Lung microvascular endothelial cell (primary cell): ENCODE measurements at regions not wholly inside any gene's neighbourhood (a gene's known extent, or its start where the extent isn't known, plus 50 kb on each side); places are given as distances from the start of the nearest gene placed in this dataset.

ENCODE experiments used
- DNase-seq, 2 donors: peaks; one replicate each; pipeline versions ENCODE4 v3.0.0 to v3.0.0-alpha.2; 2010; ENCODE audit warnings: low read depth in 2 of 2

DNA sequence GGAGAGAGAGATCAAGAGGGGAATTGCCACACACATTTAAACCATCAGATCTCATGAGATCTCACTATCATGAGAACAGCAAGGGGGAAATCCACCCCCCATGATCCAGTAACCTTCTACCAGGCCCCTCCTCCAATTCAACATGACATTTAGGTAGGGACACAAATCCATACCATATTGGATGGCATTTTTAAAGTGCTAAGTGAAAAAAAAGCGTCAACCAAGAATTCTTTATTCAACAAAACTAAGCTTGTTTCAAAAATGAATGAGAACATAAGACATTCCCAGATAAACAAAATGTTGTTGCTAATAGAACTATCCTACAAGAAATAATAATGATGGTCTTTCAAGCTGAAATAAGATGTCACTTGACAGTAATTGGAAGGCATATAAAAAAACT, 626.2 kb upstream of the LRRTM1 start:
- DNase-seq = no peak

GRCh38 chr2:80926168-80926567, 621.6 kb upstream of the LRRTM1 start:
- no peak for DNase-seq

DNA sequence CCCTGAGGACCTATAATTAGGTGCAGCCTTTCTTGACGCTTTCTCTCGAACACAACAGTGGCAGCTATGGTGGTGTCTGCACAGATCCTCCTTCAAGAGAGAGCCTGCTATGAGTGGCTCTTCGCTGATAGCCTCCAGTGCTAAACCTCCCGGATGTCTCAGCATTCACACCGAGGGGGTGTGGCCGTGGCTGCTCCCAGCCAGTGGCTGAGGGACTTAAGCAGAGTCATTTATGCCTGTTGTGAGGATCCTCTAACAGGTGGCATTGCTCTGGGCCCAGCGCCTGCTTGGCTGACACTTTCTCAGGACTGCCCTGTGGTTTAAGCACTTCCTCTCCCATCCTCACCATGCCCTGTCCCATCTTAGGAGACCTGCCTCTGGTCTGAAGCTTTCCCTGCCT, 592.0 kb upstream of the LRRTM1 start:
- DNase-seq = no peak

GRCh38 chr2:80894486-80894885, 589.9 kb upstream of the LRRTM1 start:
- DNase-seq = no peak

- no peak for DNase-seq
These were observed 589.2 kb upstream of the LRRTM1 start for GRCh38 chr2:80893711-80894110.

DNA sequence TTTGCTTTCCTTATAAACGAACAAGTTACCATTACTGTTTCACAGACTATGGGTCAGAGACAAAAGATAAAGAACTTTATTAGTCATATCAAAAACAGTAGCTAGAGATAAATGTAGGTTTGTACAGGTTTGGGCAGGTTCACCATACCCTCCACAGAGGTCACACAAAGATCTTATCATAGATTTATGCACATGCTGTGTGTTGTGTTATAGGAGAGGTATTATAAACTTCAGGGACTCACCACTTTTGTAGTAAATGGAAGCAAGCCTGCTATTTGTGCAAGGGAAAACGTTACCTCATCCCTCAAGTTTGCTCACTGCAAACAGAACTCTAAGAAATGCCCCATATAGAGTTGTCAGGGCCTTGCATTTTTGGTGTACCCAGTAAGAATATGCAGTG, 584.5 kb upstream of the LRRTM1 start:
- DNase-seq = no peak

DNA sequence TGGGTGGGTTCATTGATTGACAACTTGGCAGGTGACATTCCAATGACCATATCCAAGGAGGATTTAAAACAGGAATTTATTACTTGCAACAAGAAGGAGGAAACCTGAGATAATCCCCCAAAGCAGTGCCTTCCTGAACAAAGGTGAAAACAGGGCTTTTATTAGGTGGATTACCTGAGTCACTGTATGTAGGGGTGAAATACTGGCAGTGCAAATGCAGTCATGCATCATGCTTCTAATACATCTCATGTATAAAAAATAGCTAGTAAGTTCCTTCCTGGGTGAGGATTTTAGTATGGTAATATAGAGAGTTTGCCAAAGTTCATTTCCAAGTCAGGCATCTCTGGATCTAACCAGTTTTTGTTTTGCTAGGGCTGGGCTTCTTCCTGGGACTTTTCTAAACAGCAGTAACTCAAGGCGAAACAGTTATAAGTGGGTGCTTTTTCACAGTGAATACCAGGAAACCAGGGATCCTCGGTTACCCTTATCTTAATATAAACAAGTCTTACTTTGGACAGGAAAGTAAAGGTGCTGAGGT, 583.4 kb upstream of the LRRTM1 start:
- no peak for DNase-seq

- DNase-seq = no peak
These were observed 569.8 kb upstream of the LRRTM1 start for GRCh38 chr2:80874374-80874773.

DNA sequence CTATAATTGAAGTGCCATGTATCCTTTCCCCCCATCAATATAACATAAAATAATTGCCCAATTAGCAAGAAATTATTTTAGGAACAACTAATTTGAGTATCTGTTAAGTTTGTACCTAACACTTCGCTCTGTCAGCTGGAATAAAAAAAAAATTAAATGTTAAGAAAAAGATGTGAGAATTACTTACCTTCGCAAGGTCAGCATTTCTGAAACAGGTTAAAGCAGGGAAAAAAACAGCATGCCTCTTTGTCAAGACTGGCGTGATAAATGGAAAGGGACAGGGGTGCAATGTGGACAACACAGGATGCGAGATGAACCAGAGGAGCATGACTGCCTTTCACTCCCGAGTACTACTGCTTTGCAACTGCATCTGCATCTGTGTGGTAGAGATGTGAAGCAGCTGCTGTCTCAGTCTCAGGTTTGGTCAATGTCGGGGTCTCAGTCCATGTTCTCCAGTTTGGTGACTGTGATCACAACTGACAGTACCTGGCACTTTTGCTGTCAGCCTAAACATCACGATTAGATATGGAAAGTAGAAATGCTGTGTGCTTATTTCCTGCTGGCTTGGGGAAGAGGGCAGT, 565.4 kb upstream of the LRRTM1 start:
- DNase-seq = no peak

- no peak for DNase-seq
These were observed 558.7 kb upstream of the LRRTM1 start for GRCh38 chr2:80863147-80863714.

DNA sequence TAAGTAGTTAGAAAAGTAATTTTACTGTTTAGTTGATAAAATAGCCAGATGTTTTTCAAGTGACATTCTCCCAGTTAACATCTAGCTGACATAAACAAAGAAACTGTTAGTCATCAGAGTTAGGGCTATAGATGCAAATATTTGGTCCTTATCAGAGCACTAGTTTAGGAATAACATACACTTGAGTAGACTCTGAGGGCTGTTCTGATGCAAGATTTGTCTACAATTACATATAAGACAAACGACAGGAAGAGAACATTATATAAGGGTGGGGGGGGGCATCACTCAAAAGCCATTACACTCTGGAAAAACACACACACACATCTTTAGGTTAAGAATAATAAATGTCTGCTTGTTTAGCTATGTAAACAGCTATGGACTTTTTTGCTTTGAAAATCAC, 554.4 kb upstream of the LRRTM1 start:
- no peak for DNase-seq

DNA sequence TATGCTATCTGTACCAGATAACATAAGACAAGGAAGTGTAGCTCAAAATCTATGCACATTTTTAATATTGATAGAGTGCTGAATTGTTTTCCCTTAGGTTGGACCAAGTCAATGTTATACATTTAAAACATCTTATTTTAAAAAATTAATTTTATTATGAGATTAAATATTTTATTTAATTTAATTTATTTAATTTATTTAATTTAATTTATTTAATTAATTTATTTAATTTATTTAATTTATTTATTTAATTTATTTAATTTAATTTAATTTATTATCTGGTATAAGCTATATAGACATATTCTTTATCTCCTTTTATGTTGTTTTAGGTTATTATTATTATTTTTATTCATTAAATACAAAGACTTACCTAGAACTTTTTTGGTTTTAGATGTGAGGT, 551.7 kb upstream of the LRRTM1 start:
- no peak for DNase-seq

DNA sequence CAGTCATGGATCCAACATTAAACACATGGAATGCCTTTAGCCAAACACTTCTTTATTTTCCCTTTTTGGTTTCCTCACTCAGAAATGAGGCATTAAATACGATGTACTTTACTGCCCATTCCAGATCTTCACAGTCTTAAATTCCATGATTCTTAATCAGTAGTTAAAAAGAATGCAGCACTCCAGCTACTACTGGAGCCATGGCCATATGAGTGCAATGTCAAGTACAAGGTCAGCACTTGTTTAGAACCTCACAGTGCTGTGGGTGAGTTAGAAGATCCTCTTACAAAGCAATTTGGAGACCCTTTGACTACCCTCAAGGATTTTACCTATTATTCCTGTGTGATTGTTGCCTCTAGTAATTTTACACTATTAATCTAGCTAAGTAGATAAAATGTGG, 550.3 kb upstream of the LRRTM1 start:
- DNase-seq = no peak

DNA sequence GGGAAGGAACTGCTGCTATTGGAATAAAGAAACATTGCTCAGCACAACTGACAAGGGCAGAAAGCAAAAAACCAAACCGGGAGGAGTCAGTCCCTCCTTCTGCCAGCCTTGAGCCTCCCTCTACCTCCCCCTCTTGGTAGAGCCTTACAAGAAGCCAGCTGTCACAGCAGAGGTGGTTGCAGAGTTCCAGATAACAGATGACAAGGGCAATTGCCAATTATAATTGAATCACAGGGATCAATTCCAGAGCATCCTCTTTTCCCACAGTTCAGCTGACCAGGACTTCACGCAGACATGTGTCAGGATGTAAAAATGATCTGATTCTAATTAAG, 548.2 kb upstream of the LRRTM1 start:
- DNase-seq = no peak

DNA sequence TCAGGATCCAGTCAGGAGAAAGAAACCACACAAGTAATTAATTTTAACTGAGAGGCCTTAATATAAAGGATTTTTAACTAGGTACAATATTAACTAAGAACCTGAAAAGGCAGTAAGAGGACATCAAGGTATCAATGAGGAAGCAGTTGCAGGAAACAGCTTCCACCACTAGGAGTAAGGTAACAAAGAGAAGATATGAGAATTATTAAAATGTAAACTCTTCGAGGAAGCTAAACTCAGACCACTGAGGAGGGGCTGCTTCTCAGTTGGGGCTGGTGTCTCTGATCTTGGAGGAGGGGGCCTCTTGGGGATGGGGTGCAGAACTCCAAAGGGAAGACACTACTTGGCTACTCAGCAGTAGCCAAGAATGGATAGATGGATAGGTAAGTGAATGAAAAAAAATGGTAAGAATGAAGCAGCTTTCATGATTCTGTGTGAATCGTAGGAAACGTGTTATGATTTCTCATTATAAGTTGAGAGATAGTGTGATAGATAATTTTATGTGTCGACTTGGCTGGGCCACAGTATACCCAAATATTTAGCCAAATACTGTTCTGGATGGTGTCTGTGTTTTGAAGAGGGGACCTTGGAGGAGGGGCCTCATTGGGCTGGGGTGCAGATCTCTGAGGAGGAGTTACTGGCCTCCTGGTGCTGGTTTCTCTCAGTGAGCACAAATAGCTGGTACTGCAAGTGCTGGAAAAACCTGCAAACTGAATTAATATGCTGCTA, 547.7 kb upstream of the LRRTM1 start:
- no peak for DNase-seq

- no peak for DNase-seq
These were observed 526.3 kb upstream of the LRRTM1 start for GRCh38 chr2:80830891-80831290.

- no peak for DNase-seq
These were observed 518.4 kb upstream of the LRRTM1 start for GRCh38 chr2:80822999-80823398.

GRCh38 chr2:80815259-80815658, 510.7 kb upstream of the LRRTM1 start:
- DNase-seq = no peak

DNA sequence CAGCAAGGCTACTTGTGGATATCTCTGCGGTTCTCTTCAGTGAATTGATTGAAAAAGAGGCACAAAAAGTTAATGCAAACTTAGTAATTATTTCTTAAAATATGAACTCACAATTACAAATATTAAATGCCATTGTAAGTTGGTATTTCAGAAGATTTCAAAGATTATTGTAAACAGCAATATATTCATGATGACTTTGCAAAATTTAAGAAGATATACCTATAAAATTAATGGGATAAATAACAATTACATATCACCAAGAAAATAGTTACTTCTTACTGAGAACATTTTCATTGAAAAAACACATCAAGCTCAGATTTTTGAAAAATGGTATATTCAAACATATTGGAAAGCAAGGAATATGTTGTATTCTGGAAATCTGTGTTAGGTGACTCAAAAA, 482.0 kb upstream of the LRRTM1 start:
- no peak for DNase-seq

DNA sequence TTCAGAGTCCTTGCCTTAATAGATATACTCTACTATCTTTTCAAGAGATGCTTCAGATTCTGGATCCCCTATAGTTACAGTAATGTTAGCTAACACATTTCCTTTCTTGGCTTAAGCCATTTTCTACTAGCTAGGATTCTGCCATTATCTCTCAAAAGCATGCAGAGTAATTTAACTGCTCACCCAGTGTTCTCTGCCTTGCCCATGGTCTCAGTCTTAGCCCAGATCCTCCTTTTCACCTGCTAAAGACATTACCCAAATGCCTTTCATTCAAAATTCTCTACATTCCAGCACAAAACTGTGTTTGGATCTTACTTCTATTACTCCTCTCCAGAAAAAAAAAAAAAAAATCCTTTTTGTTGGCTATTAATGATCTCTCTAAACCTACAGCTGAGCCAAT, 474.2 kb upstream of the LRRTM1 start:
- DNase-seq = no peak

- DNase-seq = no peak
These were observed 444.0 kb upstream of the LRRTM1 start for GRCh38 chr2:80748592-80748991.

DNA sequence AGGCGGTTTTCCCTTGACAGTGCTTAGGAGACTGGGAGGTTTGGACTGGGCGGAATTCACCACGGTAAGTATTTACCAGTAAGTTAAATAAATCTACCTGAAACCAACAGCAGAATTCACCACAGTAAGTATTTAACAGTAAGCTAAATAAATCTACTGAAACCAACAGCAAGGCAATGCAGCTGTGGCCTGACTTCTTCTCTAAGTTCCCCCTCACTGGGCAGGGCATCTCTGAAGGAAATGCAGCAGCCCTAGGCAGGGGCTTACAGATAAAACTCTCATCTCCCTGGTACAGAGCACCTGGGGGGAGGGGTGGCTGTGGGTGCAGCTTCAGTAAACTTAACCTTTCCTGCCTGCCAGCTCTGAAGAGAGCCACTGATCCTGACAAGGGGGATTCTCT, 432.5 kb upstream of the LRRTM1 start:
- DNase-seq = no peak

- DNase-seq = no peak
These were observed 420.4 kb upstream of the LRRTM1 start for GRCh38 chr2:80725001-80725400.
